Breast epithelium (tissue), 3 donors: ENCODE measurements at regions not wholly inside any gene's neighbourhood (a gene's known extent, or its start where the extent isn't known, plus 50 kb on each side); places are given as distances from the start of the nearest gene placed in this dataset.

ENCODE experiments used
- POLR2A ChIP-seq: fragments of 450-650 bp; IDR thresholded peaks from one replicate; pipeline ENCODE4 v1.6.1; 2016; ENCODE audit warnings: antibody characterized with exemption, mild to moderate bottlenecking, moderate library complexity
- TF ChIP-seq, protein P1 (sequence below), 3 donors: fragments of 450-650 bp; IDR thresholded peaks; one replicate each; pipeline ENCODE4 v1.5.1; 2016 to 2017; ENCODE audit warnings: antibody characterized with exemption in 3 of 3, mild to moderate bottlenecking in 3 of 3, moderate library complexity in 3 of 3

DNA sequence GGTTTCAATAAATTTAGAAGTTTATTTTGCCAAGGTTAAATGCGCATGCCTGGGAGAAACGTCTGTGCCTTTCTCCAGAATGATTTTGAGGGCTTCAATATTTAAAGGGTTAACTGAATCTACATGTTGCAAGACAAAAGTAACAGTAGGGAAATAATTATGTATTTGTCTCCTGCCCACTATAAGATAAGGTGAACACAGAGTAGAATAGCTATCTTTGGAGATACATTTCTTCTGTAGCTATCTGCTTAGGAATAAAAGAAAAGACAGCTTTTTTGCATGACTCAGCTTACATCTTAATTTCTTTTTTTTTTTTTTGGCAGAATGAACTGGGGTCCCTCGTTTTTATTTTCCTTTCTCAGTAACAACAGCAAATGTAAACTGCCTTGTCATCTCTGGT lies 1351.6 kb downstream of the AMY1C start:
- TF ChIP-seq, protein P1, sequence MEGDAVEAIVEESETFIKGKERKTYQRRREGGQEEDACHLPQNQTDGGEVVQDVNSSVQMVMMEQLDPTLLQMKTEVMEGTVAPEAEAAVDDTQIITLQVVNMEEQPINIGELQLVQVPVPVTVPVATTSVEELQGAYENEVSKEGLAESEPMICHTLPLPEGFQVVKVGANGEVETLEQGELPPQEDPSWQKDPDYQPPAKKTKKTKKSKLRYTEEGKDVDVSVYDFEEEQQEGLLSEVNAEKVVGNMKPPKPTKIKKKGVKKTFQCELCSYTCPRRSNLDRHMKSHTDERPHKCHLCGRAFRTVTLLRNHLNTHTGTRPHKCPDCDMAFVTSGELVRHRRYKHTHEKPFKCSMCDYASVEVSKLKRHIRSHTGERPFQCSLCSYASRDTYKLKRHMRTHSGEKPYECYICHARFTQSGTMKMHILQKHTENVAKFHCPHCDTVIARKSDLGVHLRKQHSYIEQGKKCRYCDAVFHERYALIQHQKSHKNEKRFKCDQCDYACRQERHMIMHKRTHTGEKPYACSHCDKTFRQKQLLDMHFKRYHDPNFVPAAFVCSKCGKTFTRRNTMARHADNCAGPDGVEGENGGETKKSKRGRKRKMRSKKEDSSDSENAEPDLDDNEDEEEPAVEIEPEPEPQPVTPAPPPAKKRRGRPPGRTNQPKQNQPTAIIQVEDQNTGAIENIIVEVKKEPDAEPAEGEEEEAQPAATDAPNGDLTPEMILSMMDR (IDR thresholded peaks at IDR 0.05), result no peak
- TF ChIP-seq POLR2A, result no peak
